D721Med (cell line): ENCODE measurements at regions not wholly inside any gene's neighbourhood (a gene's known extent, or its start where the extent isn't known, plus 50 kb on each side); places are given as distances from the start of the nearest gene placed in this dataset.

ENCODE experiments used
- DNase-seq: peaks from one replicate; pipeline ENCODE4 v3.0.0; 2011; ENCODE audit warnings: low spot score; ENCODE audit not compliant: insufficient read length
- FAIRE-seq: peaks from 2 replicates; lab custom pipeline; 2011; peaks lifted over from hg19 to GRCh38; lab: Jason Lieb, UNC
- CTCF ChIP-seq: IDR thresholded peaks from 2 replicates; pipeline ENCODE4 v1.5.1; 2012; ENCODE audit warnings: mild to moderate bottlenecking, control low read depth; ENCODE audit not compliant: insufficient read depth; ENCODE audit errors: missing control alignments

- TF ChIP-seq CTCF = no peak
- DNase-seq (no peak), FAIRE-seq (no peak)
Measured at GRCh38 chr5:115366223-115366622, 69.8 kb upstream of the CCDC112 start.

DNA sequence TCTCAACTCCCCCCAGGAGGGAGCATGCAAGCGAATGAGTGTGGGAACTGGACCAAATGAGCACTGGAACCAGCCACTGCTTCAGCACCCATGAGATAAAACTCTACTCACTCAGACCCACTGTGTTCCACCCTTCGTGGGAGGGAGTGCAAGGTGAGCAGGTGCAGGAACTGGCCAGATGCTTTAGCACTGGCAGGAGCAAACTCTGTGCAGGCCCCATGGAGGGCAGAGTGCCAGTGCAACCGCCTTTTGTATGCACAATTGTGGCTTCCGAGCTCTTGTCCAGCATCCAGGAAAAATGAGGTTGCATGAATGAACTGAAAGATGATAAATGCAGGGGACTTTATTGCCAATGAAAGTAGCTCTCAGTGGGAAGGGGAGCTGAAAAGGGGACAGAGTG is 67.4 kb upstream of the CCDC112 start:
- TF ChIP-seq CTCF = no peak
- no peak for FAIRE-seq
- no peak for DNase-seq

- FAIRE-seq (peak; percentile 80), DNase-seq (no peak)
- no peak for TF ChIP-seq CTCF
Measured at GRCh38 chr5:115360046-115360685, 63.7 kb upstream of the CCDC112 start.

GRCh38 chr5:115355767-115356381 is 59.4 kb upstream of the CCDC112 start:
- no peak for TF ChIP-seq CTCF

DNA sequence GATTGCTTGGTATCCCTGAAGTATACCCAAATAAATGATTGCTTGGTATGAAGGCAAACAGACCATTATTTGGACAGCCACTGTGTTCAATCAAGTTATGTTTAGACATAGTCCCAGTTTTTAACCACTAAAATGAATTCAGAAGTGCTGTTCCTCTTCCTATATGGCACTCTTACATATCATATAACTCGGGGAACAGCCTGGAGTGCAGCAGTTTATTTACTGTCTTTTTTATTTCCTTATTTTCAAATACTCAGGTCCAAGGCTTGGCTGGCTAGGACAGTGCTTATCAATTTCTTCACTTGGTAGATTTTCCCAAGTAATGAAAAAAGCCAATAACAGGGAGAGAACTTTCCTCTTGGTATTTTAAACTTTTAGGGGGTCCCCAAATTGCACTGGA is 58.6 kb upstream of the CCDC112 start:
- DNase-seq (no peak), FAIRE-seq (no peak)
- TF ChIP-seq CTCF = no peak

More at GRCh38 chr5:115355767-115356381, 59.4 kb upstream of the CCDC112 start:
- FAIRE-seq (no peak), DNase-seq (no peak)

- FAIRE-seq (no peak), DNase-seq (no peak)
- no peak for TF ChIP-seq CTCF
Measured at GRCh38 chr5:115354246-115354645, 57.8 kb upstream of the CCDC112 start.

GRCh38 chr5:115352571-115352970 is 56.1 kb upstream of the CCDC112 start:
- DNase-seq (no peak), FAIRE-seq (no peak)
- no peak for TF ChIP-seq CTCF
